ENCODE measurements at regions not wholly inside any gene's neighbourhood (a gene's known extent, or its start where the extent isn't known, plus 50 kb on each side); places are given as distances from the start of the nearest gene placed in this dataset.

- DNase-seq = no peak
- no peak for TF ChIP-seq POLR2A (IDR thresholded peaks at IDR 0.05)
- TF ChIP-seq CTCF (IDR thresholded peaks at IDR 0.05) = no peak
Measured at GRCh38 chr5:23319901-23320300, 187.5 kb upstream of the PRDM9 start.

GRCh38 chr5:23318960-23319359 lies 188.4 kb upstream of the PRDM9 start:
- no peak for DNase-seq
- Histone ChIP-seq H3K4me1 (no peaks in the 10 kb centered on the region), H3K4me3 (no peak overlapping the region), H3K27ac (no peak overlapping the region), H3K36me3 (no peaks in the 10 kb centered on the region), H3K9me3 (no peaks in the 10 kb centered on the region), H3K27me3 (no peaks in the 10 kb centered on the region)
- TF ChIP-seq POLR2A (IDR thresholded peaks at IDR 0.05) (no peak), CTCF (IDR thresholded peaks at IDR 0.05) (no peak)

More at GRCh38 chr5:23319901-23320300, 187.5 kb upstream of the PRDM9 start:
- H3K27me3 ChIP-seq = no peaks in the 10 kb centered on the region
- no peak overlapping the region for H3K4me3 ChIP-seq
- H3K4me1 ChIP-seq = no peaks in the 10 kb centered on the region
- no peak overlapping the region for H3K27ac ChIP-seq
- H3K36me3 ChIP-seq = no peaks in the 10 kb centered on the region
- H3K9me3 ChIP-seq = no peaks in the 10 kb centered on the region

GRCh38 chr5:23318166-23318565 lies 189.2 kb upstream of the PRDM9 start:
- Histone ChIP-seq H3K36me3 (no peaks in the 10 kb centered on the region), H3K27me3 (no peaks in the 10 kb centered on the region), H3K27ac (no peak overlapping the region), H3K9me3 (no peaks in the 10 kb centered on the region), H3K4me1 (no peaks in the 10 kb centered on the region), H3K4me3 (no peak overlapping the region)
- DNase-seq = no peak
- no peak for TF ChIP-seq CTCF (IDR thresholded peaks at IDR 0.05)
- no peak for TF ChIP-seq POLR2A (IDR thresholded peaks at IDR 0.05)

GRCh38 chr5:23316060-23316591 lies 191.3 kb upstream of the PRDM9 start:
- H3K27me3 ChIP-seq = no peaks in the 10 kb centered on the region
- TF ChIP-seq CTCF (IDR thresholded peaks at IDR 0.05) (no peak), POLR2A (IDR thresholded peaks at IDR 0.05) (no peak)
- H3K36me3 ChIP-seq = no peaks in the 10 kb centered on the region
- no peaks in the 10 kb centered on the region for H3K9me3 ChIP-seq
- H3K27ac ChIP-seq = no peak overlapping the region
- DNase-seq = no peak
- no peak overlapping the region for H3K4me3 ChIP-seq
- H3K4me1 ChIP-seq = no peaks in the 10 kb centered on the region

- Histone ChIP-seq H3K9me3 (no peaks in the 10 kb centered on the region), H3K27me3 (no peaks in the 10 kb centered on the region), H3K27ac (no peak overlapping the region), H3K36me3 (no peaks in the 10 kb centered on the region), H3K4me1 (no peaks in the 10 kb centered on the region), H3K4me3 (no peak overlapping the region)
- DNase-seq = no peak
- TF ChIP-seq CTCF (IDR thresholded peaks at IDR 0.05) (no peak), POLR2A (IDR thresholded peaks at IDR 0.05) (no peak)
Measured at GRCh38 chr5:23314827-23315226, 192.6 kb upstream of the PRDM9 start.

GRCh38 chr5:23305055-23305454 lies 202.4 kb upstream of the PRDM9 start:
- Histone ChIP-seq H3K9me3 (no peaks in the 10 kb centered on the region), H3K27me3 (no peaks in the 10 kb centered on the region), H3K4me1 (no peaks in the 10 kb centered on the region), H3K36me3 (no peaks in the 10 kb centered on the region), H3K27ac (no peak overlapping the region), H3K4me3 (no peak overlapping the region)
- DNase-seq = no peak
- TF ChIP-seq POLR2A (IDR thresholded peaks at IDR 0.05) = no peak
- TF ChIP-seq CTCF (IDR thresholded peaks at IDR 0.05) = no peak
